ENCODE measurements at regions not wholly inside any gene's neighbourhood (a gene's known extent, or its start where the extent isn't known, plus 50 kb on each side); places are given as distances from the start of the nearest gene placed in this dataset.
"Not testable (repeated sequence)": the region's sequence is repeated elsewhere in the genome, so short reads cannot be mapped to it uniquely, and the experiment has no call there.

- DNase-seq: no peak
Observed at GRCh38 chr12:105423237-105423636, 92.7 kb downstream of the C12orf75 start.

DNA sequence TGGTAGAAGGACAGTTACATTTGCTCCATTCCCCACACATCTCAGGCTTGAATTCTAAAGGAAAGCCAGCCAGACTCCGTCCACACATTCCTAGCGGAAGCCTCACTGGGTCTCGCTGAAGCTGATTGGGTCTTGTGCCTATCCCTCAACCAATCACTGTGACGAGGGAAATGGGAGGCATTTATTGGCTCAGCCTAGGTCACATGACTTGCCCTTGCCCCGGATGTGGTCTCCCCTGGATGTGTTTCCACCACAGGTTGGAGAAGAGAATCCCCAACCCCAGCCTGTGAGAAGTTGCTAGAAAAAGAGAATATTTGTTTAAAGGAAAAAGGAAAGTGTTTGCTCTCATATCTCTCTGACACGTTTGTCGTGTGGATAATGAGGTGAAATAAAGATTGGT is 93.4 kb downstream of the C12orf75 start:
- DNase-seq: no peak

- DNase-seq: peak; percentile 52
Observed at GRCh38 chr12:105425254-105426174, 95.0 kb downstream of the C12orf75 start.

GRCh38 chr12:105426766-105427165 is 96.3 kb downstream of the C12orf75 start:
- DNase-seq: no peak

GRCh38 chr12:105427883-105428282 is 97.4 kb downstream of the C12orf75 start:
- DNase-seq: no peak

DNA sequence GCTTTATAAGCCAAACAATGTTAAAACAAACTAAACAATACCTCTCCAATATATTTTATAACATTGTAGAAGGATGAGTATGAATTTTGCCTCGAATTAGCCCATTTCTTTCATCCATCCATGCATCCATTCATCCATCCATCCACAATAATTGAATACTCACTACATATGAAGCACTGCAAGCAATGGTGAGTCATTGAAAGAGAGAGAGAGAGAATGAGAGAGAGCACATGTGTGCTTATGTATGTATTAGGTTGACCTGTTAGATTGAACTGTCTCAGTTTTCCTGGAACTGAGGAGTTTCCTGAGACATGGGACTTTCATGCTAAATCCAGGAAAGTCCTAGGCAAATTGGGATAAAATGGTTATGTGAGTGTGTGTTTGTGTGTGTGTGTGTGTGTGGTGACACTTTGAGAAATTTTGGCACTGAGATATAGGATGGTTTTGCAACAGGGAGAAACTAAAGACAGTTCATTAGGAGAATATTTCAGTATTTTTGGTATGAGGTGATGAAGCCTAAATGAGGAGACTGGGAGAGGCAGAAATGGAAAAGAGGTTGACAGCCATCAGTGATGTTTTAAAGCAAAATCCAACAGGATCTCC is 98.4 kb downstream of the C12orf75 start:
- no peak for DNase-seq

DNA sequence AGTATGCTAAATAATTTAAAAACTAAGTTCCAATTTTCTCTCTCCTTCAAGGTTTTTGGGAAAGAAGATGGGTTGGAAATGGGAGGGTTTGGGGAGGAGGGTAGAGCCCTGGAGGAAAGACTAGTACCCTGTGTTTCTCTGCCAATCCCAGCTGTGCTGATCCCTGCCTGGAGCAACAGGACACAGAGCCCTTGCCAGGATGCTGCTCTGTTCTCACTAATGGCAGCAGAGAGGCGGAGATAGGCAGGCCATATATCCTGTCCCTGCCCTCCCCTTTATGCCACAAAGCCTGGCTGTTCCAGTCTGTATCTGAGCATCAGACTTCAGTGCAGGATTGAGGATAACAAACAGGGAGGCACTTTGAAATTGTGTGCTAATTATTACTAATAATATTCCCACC is 99.0 kb downstream of the C12orf75 start:
- no peak for DNase-seq

DNA sequence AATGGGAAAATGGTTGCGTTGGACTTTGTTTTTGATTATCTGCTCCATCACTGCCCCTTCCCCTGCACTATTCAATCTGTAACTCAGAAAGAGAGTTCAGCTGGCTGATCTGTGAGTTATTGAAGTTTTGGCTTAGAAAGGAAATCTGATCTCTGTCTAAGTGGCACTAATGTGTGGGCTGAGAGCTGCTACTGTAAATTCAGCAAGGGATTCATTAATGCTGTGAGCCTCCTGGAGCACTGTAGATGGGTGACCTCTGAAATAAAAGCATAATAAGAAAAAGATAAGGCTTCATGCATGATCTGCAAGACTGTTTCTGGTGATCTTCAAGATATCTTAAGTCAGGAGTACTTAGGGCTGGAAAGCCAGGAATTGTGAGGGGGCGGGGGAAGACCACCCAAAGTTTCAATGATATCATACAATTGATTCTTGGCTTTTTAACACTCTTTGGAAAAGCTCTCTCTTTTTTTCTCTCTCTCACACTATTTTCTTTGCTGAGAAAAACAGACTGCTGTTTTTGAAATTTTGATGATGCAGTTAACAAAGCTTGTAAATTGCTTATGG is 101.1 kb downstream of the C12orf75 start:
- DNase-seq: peak; percentile 35

GRCh38 chr12:105433804-105434203 is 103.3 kb downstream of the C12orf75 start:
- DNase-seq: no peak

GRCh38 chr12:105436636-105437035 is 106.1 kb downstream of the C12orf75 start:
- DNase-seq: no peak

- DNase-seq: no peak
Observed at GRCh38 chr12:105440037-105440664, 109.7 kb downstream of the C12orf75 start.

GRCh38 chr12:105443802-105444652 is 113.5 kb downstream of the C12orf75 start:
- DNase-seq: no peak

DNA sequence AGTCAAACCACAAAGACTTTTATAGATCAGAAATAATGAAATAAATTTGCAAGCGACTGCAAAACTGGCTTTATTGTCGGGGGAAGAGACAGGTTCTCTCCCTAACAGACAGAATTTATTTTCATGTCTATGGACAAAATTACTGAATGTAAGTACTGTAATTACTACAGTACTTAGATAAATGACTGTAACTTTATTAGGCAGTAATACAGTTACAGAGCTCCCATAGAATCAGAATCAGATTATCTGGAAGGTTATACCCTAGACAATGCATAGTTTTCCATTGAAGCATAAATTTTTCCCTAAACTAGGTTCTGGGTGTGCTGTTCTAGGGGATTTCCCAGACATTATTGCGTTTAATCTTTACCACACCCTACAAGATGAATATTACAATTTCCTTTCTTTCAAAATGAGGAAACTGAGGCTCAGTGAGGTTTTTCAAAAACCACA is 114.2 kb downstream of the C12orf75 start:
- DNase-seq: no peak

DNA sequence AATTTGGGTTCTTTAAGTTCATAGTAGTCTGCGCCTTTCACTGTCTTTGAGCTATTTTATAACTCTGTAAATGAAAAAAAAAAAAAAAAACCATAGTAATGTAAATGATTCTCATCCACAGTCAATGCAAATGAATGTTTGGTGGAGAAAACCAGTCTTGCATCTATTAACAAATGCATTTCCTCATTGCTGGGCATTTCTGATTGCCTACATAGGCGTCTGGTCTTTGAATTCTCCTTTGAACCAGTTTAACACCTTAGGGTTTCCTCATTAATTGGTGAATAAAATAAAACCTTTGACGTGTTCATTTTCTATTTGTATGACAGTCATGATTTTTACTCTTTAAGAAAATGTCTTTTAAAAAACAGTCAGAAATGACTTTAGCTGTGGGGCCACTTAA is 114.8 kb downstream of the C12orf75 start:
- no peak for DNase-seq

DNA sequence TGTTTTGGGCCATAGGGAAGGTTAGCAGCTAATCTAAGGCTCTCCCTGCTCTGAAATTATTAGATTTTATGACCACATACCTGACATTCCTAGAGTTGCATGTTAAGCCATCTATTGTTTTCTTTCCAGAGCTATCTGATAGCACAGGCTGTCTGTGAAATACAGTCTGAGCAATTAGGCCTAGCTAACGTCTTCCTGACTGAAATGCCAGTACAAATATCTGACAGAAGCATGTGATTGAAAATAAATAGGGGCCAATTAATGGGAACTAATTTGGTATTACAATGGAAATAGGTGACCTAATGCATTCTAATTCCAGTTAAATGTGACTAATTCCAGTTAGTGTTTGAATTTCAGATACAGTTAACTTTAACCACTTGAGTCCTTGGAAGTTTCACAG is 115.2 kb downstream of the C12orf75 start:
- DNase-seq: no peak

GRCh38 chr12:105446460-105446859 is 116.0 kb downstream of the C12orf75 start:
- not testable (repeated sequence) for DNase-seq

DNA sequence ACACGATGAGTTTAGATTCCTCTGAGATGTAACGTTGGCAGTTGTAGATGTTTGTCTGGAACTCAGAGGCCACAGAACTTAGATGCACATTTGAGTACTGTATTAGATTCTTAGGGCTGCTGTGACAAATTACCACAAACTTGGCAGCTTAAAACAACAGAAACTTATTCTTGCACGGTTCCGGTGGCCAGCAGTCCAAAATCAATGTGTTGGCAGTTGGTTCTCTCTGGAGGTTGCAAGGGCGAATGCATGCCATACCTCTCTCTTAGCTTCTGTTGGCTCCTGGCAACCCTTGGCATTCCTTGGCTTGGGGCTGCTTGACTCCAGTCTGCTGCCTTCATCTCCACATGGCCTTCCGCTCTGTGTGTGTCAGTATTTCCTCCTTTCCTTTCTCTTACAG is 118.9 kb downstream of the C12orf75 start:
- DNase-seq: no peak

DNA sequence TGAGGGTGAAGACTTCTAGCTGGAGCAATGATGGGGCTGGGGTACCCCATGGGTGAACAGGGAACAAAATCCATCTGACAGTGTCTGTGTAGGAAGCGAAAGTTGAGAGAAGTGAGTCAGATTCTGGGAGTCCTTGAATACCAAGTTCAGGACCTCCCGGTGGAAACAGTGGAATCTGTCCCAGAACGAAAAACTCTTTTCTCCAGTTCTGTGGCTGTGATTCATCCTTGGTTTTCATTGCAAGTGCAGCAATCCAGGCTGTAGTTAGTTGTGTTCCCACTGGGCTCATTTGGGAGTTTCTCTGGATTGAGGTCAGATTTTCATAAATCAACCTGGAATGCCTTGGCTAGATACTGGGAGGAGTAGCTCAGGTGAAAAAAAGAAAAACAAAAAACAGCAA is 120.7 kb downstream of the C12orf75 start:
- DNase-seq: no peak

- no peak for DNase-seq
Observed at GRCh38 chr12:105451798-105452197, 121.3 kb downstream of the C12orf75 start.

DNA sequence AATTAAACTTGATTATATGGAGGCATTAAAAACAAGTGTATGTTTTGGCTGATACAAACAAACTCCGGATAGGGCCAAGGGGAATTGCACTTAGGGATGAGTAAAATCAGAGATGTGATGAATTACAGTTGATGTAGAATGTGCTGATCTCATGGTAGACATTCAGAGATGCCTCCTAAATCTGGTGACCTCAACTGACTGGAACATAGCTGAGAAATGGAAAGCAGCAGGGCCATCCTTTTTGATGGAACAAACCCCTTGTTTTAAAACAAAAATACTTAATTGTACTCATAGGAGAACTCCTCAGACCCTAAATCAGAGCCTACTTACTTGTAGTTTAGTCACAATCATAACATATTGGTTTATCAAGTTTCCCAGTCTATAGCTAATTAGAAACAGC is 122.8 kb downstream of the C12orf75 start:
- no peak for DNase-seq

DNA sequence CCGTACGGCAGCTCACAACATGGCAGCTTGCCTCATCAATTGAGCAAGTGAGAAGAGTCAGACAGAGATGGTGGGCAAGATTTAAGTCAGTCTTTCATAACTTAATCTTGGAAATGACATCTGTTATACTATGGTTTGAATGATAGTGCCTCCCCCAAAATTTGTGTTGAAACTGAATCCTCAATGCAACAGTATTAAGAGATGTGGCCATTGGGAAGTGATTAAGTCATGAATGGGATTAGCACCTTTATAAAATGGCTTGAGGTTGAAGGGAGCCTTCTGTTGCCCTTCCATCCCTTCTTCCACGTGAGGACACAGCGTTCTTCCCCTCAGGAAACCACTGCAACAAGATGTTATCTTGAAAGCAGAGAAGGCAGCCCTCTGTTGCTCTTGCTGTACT is 124.2 kb downstream of the C12orf75 start:
- DNase-seq: no peak

GRCh38 chr12:105455261-105455660 is 124.8 kb downstream of the C12orf75 start:
- DNase-seq: no peak

Data from tongue (tissue), 1 donor.